Panc1 (cell line): ENCODE measurements at regions not wholly inside any gene's neighbourhood (a gene's known extent, or its start where the extent isn't known, plus 50 kb on each side); places are given as distances from the start of the nearest gene placed in this dataset.

ENCODE experiments used
- ATAC-seq: fragments of 200-7000 bp; cut with Tn5 transposase; 2 replicates; pipeline ENCODE4 v1.9.1; 2020; ENCODE audit warnings: mild to moderate bottlenecking, moderate library complexity
- BruUV-seq: library from RNA; stranded (reverse); fragments of 400-500 nt; replicated peaks from 2 replicates; lab custom pipeline; 2021; lab: Mats Ljungman, UMichigan
- CTCF ChIA-PET: fragments of 300-600 bp; sonication (Branson Sonifier 250); formaldehyde crosslinking; loops from one replicate; lab custom pipeline; 2022; ENCODE audit warnings: antibody characterized with exemption; lab: Charles Lee
- POLR2A ChIA-PET: fragments of 300-600 bp; sonication (Branson Sonifier 250); formaldehyde crosslinking; loops from one replicate; lab custom pipeline; 2022; ENCODE audit warnings: antibody characterized with exemption; lab: Charles Lee
- DNase-seq: peaks from one replicate; pipeline ENCODE4 v3.0.0-alpha.2; 2010; ENCODE audit warnings: low read depth, low spot score
- H3K27ac ChIP-seq: 2 replicates; pipeline ENCODE4 v1.5.1; 2011; ENCODE audit warnings: mild to moderate bottlenecking, low read length, inconsistent platforms
- H3K27me3 ChIP-seq: fragments of 200-500 bp; sonication (Bioruptor generic); 2 replicates; pipeline ENCODE4 v1.6.0; 2014; ENCODE audit warnings: low read length, inconsistent platforms; ENCODE audit not compliant: control insufficient read depth, insufficient read depth
- H3K36me3 ChIP-seq: fragments of 200-500 bp; sonication (Bioruptor generic); 2 replicates; pipeline ENCODE4 v1.5.1; 2014; ENCODE audit warnings: inconsistent platforms, mild to moderate bottlenecking, low read length, moderate library complexity; ENCODE audit not compliant: control insufficient read depth, insufficient read depth
- H3K4me1 ChIP-seq: 2 replicates; pipeline ENCODE4 v1.5.1; 2011; ENCODE audit warnings: inconsistent platforms, mild to moderate bottlenecking, low read length, moderate library complexity; ENCODE audit not compliant: control insufficient read depth, insufficient read depth
- H3K4me3 ChIP-seq, 2 experiments: 2 replicates each; pipeline ENCODE4 v1.5.1; 2011 to 2012; ENCODE audit warnings: low read depth in 2 of 2, low read length in 2 of 2, mild to moderate bottlenecking in 2 of 2, inconsistent platforms in 1 of 2, moderate library complexity in 1 of 2
- H3K9me3 ChIP-seq: fragments of 200-500 bp; sonication (Bioruptor generic); 2 replicates; pipeline ENCODE4 v1.5.1; 2014; ENCODE audit warnings: low read depth, mild to moderate bottlenecking, inconsistent platforms, low read length, moderate library complexity; ENCODE audit not compliant: control insufficient read depth, insufficient read depth
- POLR2AphosphoS5 ChIP-seq: IDR thresholded peaks from 2 replicates; pipeline ENCODE4 v1.6.1; 2012; ENCODE audit warnings: mild to moderate bottlenecking, low read depth, low read length, moderate library complexity
- SIN3A ChIP-seq: IDR thresholded peaks from 2 replicates; pipeline ENCODE4 v1.6.1; 2012; ENCODE audit warnings: low read depth, mild to moderate bottlenecking, low read length, moderate library complexity, borderline replicate concordance; ENCODE audit not compliant: insufficient read depth
- TCF7L2 ChIP-seq: IDR thresholded peaks from 2 replicates; pipeline ENCODE4 v1.6.1; 2011; ENCODE audit warnings: mild to moderate bottlenecking, low read depth, low read length, inconsistent platforms
- in situ Hi-C: cut with HindIII; loops from 2 replicates; pipeline ENCODE4 v1.10.0; 2016; ENCODE audit warnings: low sequenced_read_pairs, low pct_unique_long_range_greater_than_20kb
- intact Hi-C: fragments of 100-400 bp; cut with micrococcal nuclease; formaldehyde crosslinking; loops from one replicate; pipeline ENCODE4 v1.10.0; 2022; ENCODE audit not compliant: unreplicated experiment
- TF ChIP-seq, protein P1 (sequence below): fragments of 450-650 bp; IDR thresholded peaks from 2 replicates; pipeline ENCODE4 v1.5.1; 2017; ENCODE audit warnings: mild to moderate bottlenecking
- TF ChIP-seq, protein P2 (sequence below), 2 experiments: IDR thresholded peaks; 2 replicates each; pipeline ENCODE4 v1.6.1; 2011 to 2012; ENCODE audit warnings: low read depth in 2 of 2, control low read depth in 1 of 2, low read length in 1 of 2, mild to moderate bottlenecking in 1 of 2, moderate library complexity in 1 of 2; ENCODE audit not compliant: insufficient read depth in 1 of 2

DNA sequence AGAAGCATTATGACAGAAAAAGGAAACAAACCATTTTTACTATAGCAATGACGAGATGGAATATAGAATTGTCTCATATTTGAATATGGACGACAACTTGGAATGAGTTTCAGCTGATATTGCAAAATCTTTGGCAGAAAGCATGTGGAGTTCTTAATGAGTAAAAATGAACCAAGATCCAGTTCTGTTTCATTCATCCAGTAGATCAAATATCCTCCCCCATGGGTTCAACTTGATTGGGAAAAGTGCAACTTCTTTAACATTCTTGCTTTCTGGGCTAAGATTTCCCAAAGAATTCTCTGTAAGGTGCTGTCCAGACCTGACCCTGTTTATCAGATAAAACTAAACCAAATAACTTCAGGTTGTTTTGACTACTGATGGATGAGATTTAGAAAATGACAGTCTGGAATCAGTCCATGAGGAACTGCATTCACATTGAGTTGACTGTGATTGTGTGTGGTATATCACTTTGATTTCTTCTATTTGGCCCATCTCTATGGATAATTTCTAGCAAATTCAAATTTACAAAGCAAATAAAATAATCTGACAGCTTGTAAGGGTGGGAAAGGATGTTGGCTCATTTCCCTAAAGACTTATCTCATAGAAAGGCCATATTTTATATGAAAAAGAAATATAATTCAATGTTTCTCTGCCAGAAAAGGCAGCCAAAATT lies 267.4 kb downstream of the ADAMTS20 start:
- in situ Hi-C loops (no loop called here), intact Hi-C loops (loop anchor here (5.0 to 10.0 kb wide), 3 partner anchors 480 to 802 kb away; partner anchors contain the start of gene PRICKLE1)
- DNase-seq (no peak), ATAC-seq (no peak)
- TF ChIP-seq SIN3A (no peak), POLR2AphosphoS5 (no peak), TCF7L2 (no peak)
- TF ChIP-seq, protein P1, sequence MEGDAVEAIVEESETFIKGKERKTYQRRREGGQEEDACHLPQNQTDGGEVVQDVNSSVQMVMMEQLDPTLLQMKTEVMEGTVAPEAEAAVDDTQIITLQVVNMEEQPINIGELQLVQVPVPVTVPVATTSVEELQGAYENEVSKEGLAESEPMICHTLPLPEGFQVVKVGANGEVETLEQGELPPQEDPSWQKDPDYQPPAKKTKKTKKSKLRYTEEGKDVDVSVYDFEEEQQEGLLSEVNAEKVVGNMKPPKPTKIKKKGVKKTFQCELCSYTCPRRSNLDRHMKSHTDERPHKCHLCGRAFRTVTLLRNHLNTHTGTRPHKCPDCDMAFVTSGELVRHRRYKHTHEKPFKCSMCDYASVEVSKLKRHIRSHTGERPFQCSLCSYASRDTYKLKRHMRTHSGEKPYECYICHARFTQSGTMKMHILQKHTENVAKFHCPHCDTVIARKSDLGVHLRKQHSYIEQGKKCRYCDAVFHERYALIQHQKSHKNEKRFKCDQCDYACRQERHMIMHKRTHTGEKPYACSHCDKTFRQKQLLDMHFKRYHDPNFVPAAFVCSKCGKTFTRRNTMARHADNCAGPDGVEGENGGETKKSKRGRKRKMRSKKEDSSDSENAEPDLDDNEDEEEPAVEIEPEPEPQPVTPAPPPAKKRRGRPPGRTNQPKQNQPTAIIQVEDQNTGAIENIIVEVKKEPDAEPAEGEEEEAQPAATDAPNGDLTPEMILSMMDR: no peak
- TF ChIP-seq, protein P2, sequence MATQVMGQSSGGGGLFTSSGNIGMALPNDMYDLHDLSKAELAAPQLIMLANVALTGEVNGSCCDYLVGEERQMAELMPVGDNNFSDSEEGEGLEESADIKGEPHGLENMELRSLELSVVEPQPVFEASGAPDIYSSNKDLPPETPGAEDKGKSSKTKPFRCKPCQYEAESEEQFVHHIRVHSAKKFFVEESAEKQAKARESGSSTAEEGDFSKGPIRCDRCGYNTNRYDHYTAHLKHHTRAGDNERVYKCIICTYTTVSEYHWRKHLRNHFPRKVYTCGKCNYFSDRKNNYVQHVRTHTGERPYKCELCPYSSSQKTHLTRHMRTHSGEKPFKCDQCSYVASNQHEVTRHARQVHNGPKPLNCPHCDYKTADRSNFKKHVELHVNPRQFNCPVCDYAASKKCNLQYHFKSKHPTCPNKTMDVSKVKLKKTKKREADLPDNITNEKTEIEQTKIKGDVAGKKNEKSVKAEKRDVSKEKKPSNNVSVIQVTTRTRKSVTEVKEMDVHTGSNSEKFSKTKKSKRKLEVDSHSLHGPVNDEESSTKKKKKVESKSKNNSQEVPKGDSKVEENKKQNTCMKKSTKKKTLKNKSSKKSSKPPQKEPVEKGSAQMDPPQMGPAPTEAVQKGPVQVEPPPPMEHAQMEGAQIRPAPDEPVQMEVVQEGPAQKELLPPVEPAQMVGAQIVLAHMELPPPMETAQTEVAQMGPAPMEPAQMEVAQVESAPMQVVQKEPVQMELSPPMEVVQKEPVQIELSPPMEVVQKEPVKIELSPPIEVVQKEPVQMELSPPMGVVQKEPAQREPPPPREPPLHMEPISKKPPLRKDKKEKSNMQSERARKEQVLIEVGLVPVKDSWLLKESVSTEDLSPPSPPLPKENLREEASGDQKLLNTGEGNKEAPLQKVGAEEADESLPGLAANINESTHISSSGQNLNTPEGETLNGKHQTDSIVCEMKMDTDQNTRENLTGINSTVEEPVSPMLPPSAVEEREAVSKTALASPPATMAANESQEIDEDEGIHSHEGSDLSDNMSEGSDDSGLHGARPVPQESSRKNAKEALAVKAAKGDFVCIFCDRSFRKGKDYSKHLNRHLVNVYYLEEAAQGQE (IDR thresholded peaks at IDR 0.05; ENCODE audit: insufficient read depth in 1 of 2, low read depth in 2 of 2, low read length in 1 of 2): no peak
- ChIA-PET CTCF (no interaction called here), POLR2A (no interaction called here)
- no peaks in the 10 kb centered on the region for H3K27me3 ChIP-seq
- H3K27ac ChIP-seq: peak overlapping the region; percentile 36; the same call in 1 of the 2 replicates
- no peaks in the 10 kb centered on the region for H3K36me3 ChIP-seq
- BruUV-seq: no TSS peak
- H3K4me1 ChIP-seq: no peaks in the 10 kb centered on the region; the same call in 1 of the 2 replicates
- no peaks in the 10 kb centered on the region for H3K9me3 ChIP-seq
- no peak overlapping the region for H3K4me3 ChIP-seq

DNA sequence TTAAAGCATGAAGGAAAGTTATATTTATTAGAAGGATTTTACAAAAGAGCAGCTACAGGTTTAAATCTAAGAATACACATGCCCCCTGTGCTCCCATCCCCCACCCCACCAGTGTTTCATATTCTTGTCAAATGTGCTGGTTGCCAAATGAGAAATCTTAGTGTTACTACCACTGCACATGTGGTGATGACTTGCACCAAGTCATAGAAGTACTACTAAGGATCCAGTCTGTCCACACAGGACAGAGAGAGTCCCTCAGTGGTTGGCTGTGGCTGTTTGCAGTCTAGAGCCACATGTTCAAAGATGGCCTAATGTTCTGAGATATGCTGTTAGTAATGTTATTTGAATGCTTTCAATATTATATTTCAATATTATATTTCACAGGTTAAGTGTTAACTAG lies 268.8 kb downstream of the ADAMTS20 start:
- DNase-seq (no peak), ATAC-seq (no peak)
- no peak for TF ChIP-seq TCF7L2
- no peak for TF ChIP-seq SIN3A
- TF ChIP-seq, protein P1: no peak
- TF ChIP-seq, protein P2 (IDR thresholded peaks at IDR 0.05; ENCODE audit: insufficient read depth in 1 of 2, low read depth in 2 of 2, low read length in 1 of 2): no peak
- no peak for TF ChIP-seq POLR2AphosphoS5
- ChIA-PET POLR2A (no interaction called here), CTCF (no interaction called here)
- Histone ChIP-seq H3K9me3 (no peaks in the 10 kb centered on the region), H3K27ac (peak overlapping the region; percentile 71), H3K36me3 (no peaks in the 10 kb centered on the region), H3K4me1 (no peaks in the 10 kb centered on the region; the same call in 1 of the 2 replicates), H3K4me3 (no peak overlapping the region), H3K27me3 (no peaks in the 10 kb centered on the region)
- intact Hi-C loops (loop anchor here (5.0 to 10.0 kb wide), 3 partner anchors 478 to 801 kb away; partner anchors contain the start of gene PRICKLE1), in situ Hi-C loops (no loop called here)
- no TSS peak for BruUV-seq
